HL-60 (cell line): ENCODE measurements at regions not wholly inside any gene's neighbourhood (a gene's known extent, or its start where the extent isn't known, plus 50 kb on each side); places are given as distances from the start of the nearest gene placed in this dataset.

Experiments used
- DNase-seq, 2 experiments: peaks; one replicate each; pipeline ENCODE4 v3.0.0-alpha.2; 2010 to 2020; ENCODE audit warnings: low read depth in 1 of 2, low spot score in 1 of 2
- H3K27ac ChIP-seq: fragments of 250-450 bp; sonication (Bioruptor Pico); replicated peaks from 2 replicates; pipeline ENCODE4 v1.5.1; 2020; ENCODE audit warnings: mild to moderate bottlenecking, moderate library complexity
- H3K27me3 ChIP-seq: fragments of 250-450 bp; sonication (Bioruptor Pico); 2 replicates; pipeline ENCODE4 v1.5.1; 2021; ENCODE audit warnings: mild to moderate bottlenecking, moderate library complexity; ENCODE audit not compliant: insufficient read depth, poor library complexity, severe bottlenecking
- H3K4me3 ChIP-seq: replicated peaks from 2 replicates; pipeline ENCODE4 v1.5.1; 2011; ENCODE audit warnings: mild to moderate bottlenecking, control low read depth, low read length; ENCODE audit not compliant: insufficient read depth
- CTCF ChIP-seq: IDR thresholded peaks from one replicate; pipeline ENCODE4 v1.5.1; 2011; ENCODE audit warnings: low read length, control low read depth, inconsistent platforms; ENCODE audit not compliant: insufficient read depth
- GABPA ChIP-seq: IDR thresholded peaks from 2 replicates; pipeline ENCODE4 v1.6.1; 2012; ENCODE audit warnings: low read depth
- POLR2AphosphoS5 ChIP-seq: IDR thresholded peaks from 2 replicates; pipeline ENCODE4 v1.6.1; 2012; ENCODE audit warnings: low read depth
- SPI1 ChIP-seq: IDR thresholded peaks from 2 replicates; pipeline ENCODE4 v1.6.1; 2012; ENCODE audit warnings: low read depth, mild to moderate bottlenecking, borderline replicate concordance
- TF ChIP-seq, protein P1 (sequence below): IDR thresholded peaks from 2 replicates; pipeline ENCODE4 v1.6.1; 2012; ENCODE audit warnings: low read depth; ENCODE audit not compliant: insufficient replicate concordance

DNA sequence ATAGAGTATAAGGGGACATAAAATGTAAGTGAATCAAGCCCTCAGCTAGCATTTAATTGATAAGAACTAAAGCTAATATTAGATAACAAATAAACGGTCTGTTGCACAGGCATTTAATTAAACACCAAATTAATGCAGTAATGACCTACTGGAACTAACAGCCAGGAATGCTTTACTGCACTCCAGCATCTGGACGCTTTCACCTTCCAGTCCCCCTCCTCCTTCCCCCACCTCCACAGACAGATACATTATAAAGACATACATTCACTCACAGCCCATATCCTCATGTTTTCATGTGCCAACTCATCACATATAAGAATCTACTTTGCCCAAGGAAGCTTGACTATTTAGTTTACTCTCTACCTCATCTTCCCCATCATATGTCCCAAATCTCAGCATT lies 337.4 kb upstream of the PIK3C3 start:
- H3K4me3 ChIP-seq, result no peak overlapping the region
- DNase-seq, result no peak
- TF ChIP-seq, protein P1, sequence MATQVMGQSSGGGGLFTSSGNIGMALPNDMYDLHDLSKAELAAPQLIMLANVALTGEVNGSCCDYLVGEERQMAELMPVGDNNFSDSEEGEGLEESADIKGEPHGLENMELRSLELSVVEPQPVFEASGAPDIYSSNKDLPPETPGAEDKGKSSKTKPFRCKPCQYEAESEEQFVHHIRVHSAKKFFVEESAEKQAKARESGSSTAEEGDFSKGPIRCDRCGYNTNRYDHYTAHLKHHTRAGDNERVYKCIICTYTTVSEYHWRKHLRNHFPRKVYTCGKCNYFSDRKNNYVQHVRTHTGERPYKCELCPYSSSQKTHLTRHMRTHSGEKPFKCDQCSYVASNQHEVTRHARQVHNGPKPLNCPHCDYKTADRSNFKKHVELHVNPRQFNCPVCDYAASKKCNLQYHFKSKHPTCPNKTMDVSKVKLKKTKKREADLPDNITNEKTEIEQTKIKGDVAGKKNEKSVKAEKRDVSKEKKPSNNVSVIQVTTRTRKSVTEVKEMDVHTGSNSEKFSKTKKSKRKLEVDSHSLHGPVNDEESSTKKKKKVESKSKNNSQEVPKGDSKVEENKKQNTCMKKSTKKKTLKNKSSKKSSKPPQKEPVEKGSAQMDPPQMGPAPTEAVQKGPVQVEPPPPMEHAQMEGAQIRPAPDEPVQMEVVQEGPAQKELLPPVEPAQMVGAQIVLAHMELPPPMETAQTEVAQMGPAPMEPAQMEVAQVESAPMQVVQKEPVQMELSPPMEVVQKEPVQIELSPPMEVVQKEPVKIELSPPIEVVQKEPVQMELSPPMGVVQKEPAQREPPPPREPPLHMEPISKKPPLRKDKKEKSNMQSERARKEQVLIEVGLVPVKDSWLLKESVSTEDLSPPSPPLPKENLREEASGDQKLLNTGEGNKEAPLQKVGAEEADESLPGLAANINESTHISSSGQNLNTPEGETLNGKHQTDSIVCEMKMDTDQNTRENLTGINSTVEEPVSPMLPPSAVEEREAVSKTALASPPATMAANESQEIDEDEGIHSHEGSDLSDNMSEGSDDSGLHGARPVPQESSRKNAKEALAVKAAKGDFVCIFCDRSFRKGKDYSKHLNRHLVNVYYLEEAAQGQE, result no peak
- no peak for TF ChIP-seq CTCF
- H3K27ac ChIP-seq, result no peak overlapping the region
- no peaks in the 10 kb centered on the region for H3K27me3 ChIP-seq

- no peak overlapping the region for H3K4me3 ChIP-seq
- TF ChIP-seq GABPA (no peak), CTCF (no peak), SPI1 (no peak), POLR2AphosphoS5 (no peak)
- TF ChIP-seq, protein P1, result no peak
These were observed 341.9 kb upstream of the PIK3C3 start for GRCh38 chr18:41613003-41613609.

DNA sequence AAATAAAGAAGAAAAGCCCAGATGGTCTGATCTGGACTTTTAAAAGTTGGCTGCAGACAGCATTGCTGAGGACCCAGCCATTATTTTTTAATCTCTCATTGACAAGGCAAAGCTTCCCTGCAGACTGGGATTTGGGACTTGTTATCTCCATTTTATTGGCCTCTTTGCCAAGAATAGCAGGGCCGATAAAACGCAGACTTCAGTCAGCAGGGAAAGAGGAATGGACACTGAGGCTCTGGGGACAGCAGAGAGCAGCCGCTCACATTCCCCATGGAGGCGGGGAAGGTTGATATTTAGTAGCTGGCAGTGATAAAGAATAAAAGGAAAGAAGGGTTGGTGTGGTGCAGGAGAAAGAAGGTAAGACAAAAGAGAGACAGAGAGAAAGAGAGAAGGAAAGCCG lies 350.1 kb upstream of the PIK3C3 start:
- DNase-seq, result no peak
- Histone ChIP-seq H3K27me3 (no peaks in the 10 kb centered on the region), H3K4me3 (no peak overlapping the region), H3K27ac (no peak overlapping the region)
- no peak for TF ChIP-seq CTCF
- TF ChIP-seq POLR2AphosphoS5, result no peak
- no peak for TF ChIP-seq GABPA
- TF ChIP-seq, protein P1, result no peak

More at GRCh38 chr18:41613003-41613609, 341.9 kb upstream of the PIK3C3 start:
- no peak overlapping the region for H3K27ac ChIP-seq
- no peaks in the 10 kb centered on the region for H3K27me3 ChIP-seq
- no peak for DNase-seq
